B cell (primary cell): ENCODE measurements at regions not wholly inside any gene's neighbourhood (a gene's known extent, or its start where the extent isn't known, plus 50 kb on each side); places are given as distances from the start of the nearest gene placed in this dataset.

Experiments
- CTCF ChIP-seq: fragments of 200-600 bp; IDR thresholded peaks from one replicate; pipeline ENCODE4 v1.8.0; 2022; ENCODE audit warnings: antibody characterized with exemption, mild to moderate bottlenecking
- EZH2 ChIP-seq: IDR thresholded peaks from 2 replicates; pipeline ENCODE4 v1.6.1; 2012; ENCODE audit warnings: borderline replicate concordance, low read depth, mild to moderate bottlenecking, moderate library complexity, low read length; ENCODE audit not compliant: insufficient read depth, poor library complexity, severe bottlenecking

- TF ChIP-seq CTCF (no peak), EZH2 (no peak)
Measured at GRCh38 chr1:94686882-94687281, 133.3 kb upstream of the SLC44A3 start.
